Astrocyte (in vitro differentiated cells and primary cell): ENCODE measurements at regions not wholly inside any gene's neighbourhood (a gene's known extent, or its start where the extent isn't known, plus 50 kb on each side); places are given as distances from the start of the nearest gene placed in this dataset.

Experiments
- EZH2 ChIP-seq: IDR thresholded peaks from 2 replicates; pipeline ENCODE4 v1.6.1; 2012; ENCODE audit warnings: mild to moderate bottlenecking, low read length, inconsistent platforms; ENCODE audit not compliant: insufficient read depth
- TF ChIP-seq, protein P1 (sequence below): IDR thresholded peaks from 2 replicates; pipeline ENCODE4 v1.5.1; 2011; ENCODE audit warnings: low read depth, mild to moderate bottlenecking, inconsistent platforms, low read length, moderate library complexity; ENCODE audit not compliant: insufficient read depth

DNA sequence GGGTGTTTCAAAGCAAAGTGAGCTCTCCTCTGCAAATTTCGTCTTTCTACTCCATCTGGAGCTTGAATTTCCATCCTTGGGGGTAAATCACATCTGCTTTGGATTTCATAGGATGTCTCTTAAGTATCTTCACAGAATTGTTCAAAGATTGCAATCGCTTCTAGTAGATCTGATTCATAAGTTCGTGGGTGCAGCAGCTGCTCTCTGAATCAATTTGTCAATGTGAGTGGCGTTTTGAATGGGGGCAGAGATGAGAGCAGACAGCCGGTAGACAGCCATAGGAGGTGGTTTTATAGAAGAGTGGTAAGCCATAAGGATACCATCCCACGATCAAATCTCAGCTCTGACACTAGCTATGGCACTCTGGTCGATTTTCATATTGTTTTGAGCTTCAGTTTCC is 146.0 kb upstream of the RPH3A start:
- TF ChIP-seq, protein P1, sequence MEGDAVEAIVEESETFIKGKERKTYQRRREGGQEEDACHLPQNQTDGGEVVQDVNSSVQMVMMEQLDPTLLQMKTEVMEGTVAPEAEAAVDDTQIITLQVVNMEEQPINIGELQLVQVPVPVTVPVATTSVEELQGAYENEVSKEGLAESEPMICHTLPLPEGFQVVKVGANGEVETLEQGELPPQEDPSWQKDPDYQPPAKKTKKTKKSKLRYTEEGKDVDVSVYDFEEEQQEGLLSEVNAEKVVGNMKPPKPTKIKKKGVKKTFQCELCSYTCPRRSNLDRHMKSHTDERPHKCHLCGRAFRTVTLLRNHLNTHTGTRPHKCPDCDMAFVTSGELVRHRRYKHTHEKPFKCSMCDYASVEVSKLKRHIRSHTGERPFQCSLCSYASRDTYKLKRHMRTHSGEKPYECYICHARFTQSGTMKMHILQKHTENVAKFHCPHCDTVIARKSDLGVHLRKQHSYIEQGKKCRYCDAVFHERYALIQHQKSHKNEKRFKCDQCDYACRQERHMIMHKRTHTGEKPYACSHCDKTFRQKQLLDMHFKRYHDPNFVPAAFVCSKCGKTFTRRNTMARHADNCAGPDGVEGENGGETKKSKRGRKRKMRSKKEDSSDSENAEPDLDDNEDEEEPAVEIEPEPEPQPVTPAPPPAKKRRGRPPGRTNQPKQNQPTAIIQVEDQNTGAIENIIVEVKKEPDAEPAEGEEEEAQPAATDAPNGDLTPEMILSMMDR: no peak
- TF ChIP-seq EZH2: no peak
